T-helper 17 cell (primary cell): ENCODE measurements at regions not wholly inside any gene's neighbourhood (a gene's known extent, or its start where the extent isn't known, plus 50 kb on each side); places are given as distances from the start of the nearest gene placed in this dataset.

Source experiments
- ATAC-seq: fragments of 150-1000 bp; cut with Tn5 transposase; 2 replicates; pipeline ENCODE4 v1.10.0; 2021; ENCODE audit warnings: mild to moderate bottlenecking, moderate library complexity
- DNase-seq, 3 donors: peaks; one replicate each; pipeline versions ENCODE4 v3.0.0 to v3.0.0-alpha.2; 2020 to 2021
- H3K9me3 ChIP-seq: one replicate; pipeline ENCODE4 v1.7.0; 2013; ENCODE audit warnings: low read length, mild to moderate bottlenecking; ENCODE audit not compliant: control insufficient read depth, poor library complexity, severe bottlenecking
- H3K27ac Mint-ChIP-seq: one replicate; pipeline ENCODE4 v1.8.0; 2022; ENCODE audit warnings: mild to moderate bottlenecking, moderate library complexity, mixed read lengths
- H3K27me3 Mint-ChIP-seq: one replicate; pipeline ENCODE4 v1.8.0; 2022; ENCODE audit warnings: mixed read lengths
- H3K36me3 Mint-ChIP-seq: one replicate; pipeline ENCODE4 v1.8.0; 2022; ENCODE audit warnings: low read depth, mixed read lengths
- H3K4me1 Mint-ChIP-seq: one replicate; pipeline ENCODE4 v1.8.0; 2022; ENCODE audit warnings: mild to moderate bottlenecking, mixed read lengths
- H3K4me3 Mint-ChIP-seq: one replicate; pipeline ENCODE4 v1.8.0; 2022; ENCODE audit warnings: mild to moderate bottlenecking, moderate library complexity, mixed read lengths

GRCh38 chr1:234869182-234870019 lies 259.2 kb downstream of the TOMM20 start:
- DNase-seq, result no peak
- ATAC-seq, result no peak
- no peaks in the 10 kb centered on the region for H3K9me3 ChIP-seq
- no peaks in the 10 kb centered on the region for H3K36me3 Mint-ChIP-seq
- H3K4me3 Mint-ChIP-seq, result no peak overlapping the region
- H3K27me3 Mint-ChIP-seq, result no peaks in the 10 kb centered on the region
- peaks cover 18% of the 10 kb centered on the region for H3K4me1 Mint-ChIP-seq
- H3K27ac Mint-ChIP-seq, result peak overlapping the region; percentile 77

- no peaks in the 10 kb centered on the region for H3K9me3 ChIP-seq
- peak overlapping the region; percentile 60 for H3K27ac Mint-ChIP-seq
- no peaks in the 10 kb centered on the region for H3K27me3 Mint-ChIP-seq
- peaks cover 19% of the 10 kb centered on the region for H3K4me1 Mint-ChIP-seq
- no peak for ATAC-seq
- H3K4me3 Mint-ChIP-seq, result no peak overlapping the region
- no peak for DNase-seq
- no peaks in the 10 kb centered on the region for H3K36me3 Mint-ChIP-seq
Observed at GRCh38 chr1:234868296-234869147, 258.5 kb upstream of the IRF2BP2 start.

- peaks cover 17% of the 10 kb centered on the region for H3K4me1 Mint-ChIP-seq
- DNase-seq (no peak), ATAC-seq (peak; percentile 71)
- H3K36me3 Mint-ChIP-seq, result no peaks in the 10 kb centered on the region
- H3K9me3 ChIP-seq, result no peaks in the 10 kb centered on the region
- H3K27me3 Mint-ChIP-seq, result no peaks in the 10 kb centered on the region
- H3K4me3 Mint-ChIP-seq, result no peak overlapping the region
- H3K27ac Mint-ChIP-seq, result peak overlapping the region; percentile 79
Observed at GRCh38 chr1:234866007-234866866, 256.3 kb upstream of the IRF2BP2 start.

- no peaks in the 10 kb centered on the region for H3K9me3 ChIP-seq
- DNase-seq (no peak), ATAC-seq (no peak)
- Mint-ChIP-seq H3K4me3 (no peak overlapping the region), H3K4me1 (peaks cover 17% of the 10 kb centered on the region), H3K36me3 (no peaks in the 10 kb centered on the region), H3K27me3 (no peaks in the 10 kb centered on the region), H3K27ac (peak overlapping the region; percentile 79)
Observed at GRCh38 chr1:234865171-234866006, 255.4 kb upstream of the IRF2BP2 start.

- no peak overlapping the region for H3K4me3 Mint-ChIP-seq
- H3K27ac Mint-ChIP-seq, result no peak overlapping the region
- H3K9me3 ChIP-seq, result no peaks in the 10 kb centered on the region
- H3K27me3 Mint-ChIP-seq, result no peaks in the 10 kb centered on the region
- ATAC-seq (no peak), DNase-seq (no peak)
- H3K4me1 Mint-ChIP-seq, result peaks cover 14% of the 10 kb centered on the region
- H3K36me3 Mint-ChIP-seq, result no peaks in the 10 kb centered on the region
Observed at GRCh38 chr1:234864116-234864515, 254.1 kb upstream of the IRF2BP2 start.

GRCh38 chr1:234863551-234863971 lies 253.6 kb upstream of the IRF2BP2 start:
- DNase-seq, result no peak
- H3K27ac Mint-ChIP-seq, result peak overlapping the region; percentile 19
- no peaks in the 10 kb centered on the region for H3K9me3 ChIP-seq
- no peak overlapping the region for H3K4me3 Mint-ChIP-seq
- no peaks in the 10 kb centered on the region for H3K27me3 Mint-ChIP-seq
- peaks cover 12% of the 10 kb centered on the region for H3K4me1 Mint-ChIP-seq
- H3K36me3 Mint-ChIP-seq, result no peaks in the 10 kb centered on the region
- ATAC-seq, result no peak

- no peaks in the 10 kb centered on the region for H3K9me3 ChIP-seq
- ATAC-seq (no peak), DNase-seq (no peak)
- Mint-ChIP-seq H3K4me3 (no peak overlapping the region), H3K27me3 (no peaks in the 10 kb centered on the region), H3K27ac (peak overlapping the region; percentile 19), H3K4me1 (peaks cover 12% of the 10 kb centered on the region), H3K36me3 (no peaks in the 10 kb centered on the region)
Observed at GRCh38 chr1:234862944-234863515, 253.1 kb upstream of the IRF2BP2 start.

- Mint-ChIP-seq H3K27me3 (no peaks in the 10 kb centered on the region), H3K27ac (peak overlapping the region; percentile 19), H3K4me3 (no peak overlapping the region), H3K36me3 (no peaks in the 10 kb centered on the region), H3K4me1 (peaks cover 12% of the 10 kb centered on the region)
- H3K9me3 ChIP-seq, result no peaks in the 10 kb centered on the region
- ATAC-seq (no peak), DNase-seq (no peak)
Observed at GRCh38 chr1:234862360-234862943, 252.5 kb upstream of the IRF2BP2 start.

- no peaks in the 10 kb centered on the region for H3K27me3 Mint-ChIP-seq
- ATAC-seq, result no peak
- no peak for DNase-seq
- no peak overlapping the region for H3K4me3 Mint-ChIP-seq
- peak overlapping the region; percentile 19 for H3K27ac Mint-ChIP-seq
- H3K4me1 Mint-ChIP-seq, result peaks cover 8% of the 10 kb centered on the region
- no peaks in the 10 kb centered on the region for H3K36me3 Mint-ChIP-seq
- no peaks in the 10 kb centered on the region for H3K9me3 ChIP-seq
Observed at GRCh38 chr1:234861761-234862160, 251.8 kb upstream of the IRF2BP2 start.

- H3K4me1 Mint-ChIP-seq, result peaks cover 5% of the 10 kb centered on the region
- no peak for ATAC-seq
- no peak for DNase-seq
- H3K9me3 ChIP-seq, result no peaks in the 10 kb centered on the region
- H3K4me3 Mint-ChIP-seq, result no peak overlapping the region
- no peaks in the 10 kb centered on the region for H3K36me3 Mint-ChIP-seq
- no peak overlapping the region for H3K27ac Mint-ChIP-seq
- H3K27me3 Mint-ChIP-seq, result no peaks in the 10 kb centered on the region
Observed at GRCh38 chr1:234861024-234861620, 251.1 kb upstream of the IRF2BP2 start.

- no peak overlapping the region for H3K4me3 Mint-ChIP-seq
- no peak for DNase-seq
- H3K27ac Mint-ChIP-seq, result peak overlapping the region; percentile 4
- no peaks in the 10 kb centered on the region for H3K27me3 Mint-ChIP-seq
- no peaks in the 10 kb centered on the region for H3K9me3 ChIP-seq
- no peak for ATAC-seq
- H3K36me3 Mint-ChIP-seq, result no peaks in the 10 kb centered on the region
- peaks cover 2% of the 10 kb centered on the region for H3K4me1 Mint-ChIP-seq
Observed at GRCh38 chr1:234858722-234859121, 248.7 kb upstream of the IRF2BP2 start.
